ENCODE measurements at regions not wholly inside any gene's neighbourhood (a gene's known extent, or its start where the extent isn't known, plus 50 kb on each side); places are given as distances from the start of the nearest gene placed in this dataset.

DNA sequence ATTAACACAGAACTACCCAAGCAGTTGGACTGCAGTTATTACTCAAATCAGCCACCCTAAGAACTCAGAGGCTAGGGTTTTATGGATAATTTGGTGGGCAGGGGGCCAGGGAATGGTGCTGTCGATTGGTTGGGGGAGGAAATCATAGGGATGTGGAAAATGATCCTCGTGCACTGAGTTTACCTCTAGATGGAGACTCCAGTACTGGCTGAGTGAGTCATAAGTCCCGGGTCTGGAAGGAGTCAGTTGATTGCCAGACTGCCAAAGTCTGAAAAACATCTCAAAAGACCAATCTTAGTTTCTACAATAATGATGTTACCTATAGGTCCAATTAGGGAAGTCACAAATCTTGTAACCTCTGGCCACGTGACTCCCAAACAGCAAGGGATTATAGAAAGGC, 257.5 kb upstream of the PRMT6 start:
- H3K36me3 Mint-ChIP-seq (ENCODE audit: low read depth), result no peaks in the 10 kb centered on the region
- H3K9me3 Mint-ChIP-seq, result no peaks in the 10 kb centered on the region
- TF ChIP-seq, protein P1, sequence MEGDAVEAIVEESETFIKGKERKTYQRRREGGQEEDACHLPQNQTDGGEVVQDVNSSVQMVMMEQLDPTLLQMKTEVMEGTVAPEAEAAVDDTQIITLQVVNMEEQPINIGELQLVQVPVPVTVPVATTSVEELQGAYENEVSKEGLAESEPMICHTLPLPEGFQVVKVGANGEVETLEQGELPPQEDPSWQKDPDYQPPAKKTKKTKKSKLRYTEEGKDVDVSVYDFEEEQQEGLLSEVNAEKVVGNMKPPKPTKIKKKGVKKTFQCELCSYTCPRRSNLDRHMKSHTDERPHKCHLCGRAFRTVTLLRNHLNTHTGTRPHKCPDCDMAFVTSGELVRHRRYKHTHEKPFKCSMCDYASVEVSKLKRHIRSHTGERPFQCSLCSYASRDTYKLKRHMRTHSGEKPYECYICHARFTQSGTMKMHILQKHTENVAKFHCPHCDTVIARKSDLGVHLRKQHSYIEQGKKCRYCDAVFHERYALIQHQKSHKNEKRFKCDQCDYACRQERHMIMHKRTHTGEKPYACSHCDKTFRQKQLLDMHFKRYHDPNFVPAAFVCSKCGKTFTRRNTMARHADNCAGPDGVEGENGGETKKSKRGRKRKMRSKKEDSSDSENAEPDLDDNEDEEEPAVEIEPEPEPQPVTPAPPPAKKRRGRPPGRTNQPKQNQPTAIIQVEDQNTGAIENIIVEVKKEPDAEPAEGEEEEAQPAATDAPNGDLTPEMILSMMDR (IDR thresholded peaks at IDR 0.05; ENCODE audit: unreplicated experiment in 3 of 3), result no peak
- H3K4me3 Mint-ChIP-seq, result no peak overlapping the region
- no peaks in the 10 kb centered on the region for H3K27me3 Mint-ChIP-seq (ENCODE audit: low read depth)
- peaks cover 7% of the 10 kb centered on the region for H3K4me1 Mint-ChIP-seq
- H3K27ac Mint-ChIP-seq, result no peak overlapping the region

DNA sequence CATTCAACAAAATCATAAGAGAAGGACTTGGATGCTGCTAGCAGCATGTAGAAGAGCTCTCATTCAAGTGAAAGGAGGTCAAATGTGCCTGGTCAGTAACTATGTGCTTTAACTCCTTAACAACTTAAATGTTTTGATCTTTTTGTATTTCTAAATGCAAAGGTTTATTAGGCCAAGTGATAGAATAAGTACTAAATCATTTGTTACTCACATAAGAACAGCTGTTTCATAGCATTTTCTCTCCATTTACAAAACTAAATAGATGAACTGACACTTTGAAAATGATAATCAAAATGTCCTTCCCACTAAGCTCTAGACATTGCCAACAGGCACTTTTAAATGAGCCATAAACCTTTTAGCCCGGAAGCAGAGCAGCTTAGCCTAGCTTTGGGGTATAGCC, 254.3 kb upstream of the PRMT6 start:
- no peaks in the 10 kb centered on the region for H3K9me3 Mint-ChIP-seq
- H3K27ac Mint-ChIP-seq, result no peak overlapping the region
- TF ChIP-seq, protein P1 (IDR thresholded peaks at IDR 0.05; ENCODE audit: unreplicated experiment in 3 of 3), result no peak
- H3K4me1 Mint-ChIP-seq, result no peaks in the 10 kb centered on the region
- H3K36me3 Mint-ChIP-seq (ENCODE audit: low read depth), result no peaks in the 10 kb centered on the region
- H3K27me3 Mint-ChIP-seq (ENCODE audit: low read depth), result no peaks in the 10 kb centered on the region
- H3K4me3 Mint-ChIP-seq, result no peak overlapping the region

DNA sequence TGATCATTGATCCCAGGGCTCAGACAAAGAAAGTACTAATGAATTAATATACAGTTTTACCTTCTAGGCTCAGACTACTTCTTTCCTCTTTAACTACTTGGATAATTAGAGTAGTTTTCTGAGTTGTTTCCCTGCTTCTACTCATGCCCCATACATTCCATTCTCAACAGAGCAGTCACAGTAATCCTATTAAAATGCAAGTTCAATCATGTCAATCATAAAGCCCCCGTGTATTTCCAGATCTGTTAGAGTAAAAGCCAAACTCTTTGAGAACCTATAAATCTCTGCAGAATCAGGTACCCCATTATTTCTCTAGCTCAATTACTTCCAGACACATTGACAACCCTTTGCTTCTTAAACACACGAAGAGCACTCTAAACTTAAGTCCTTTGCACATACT, 242.1 kb upstream of the PRMT6 start:
- peaks cover 12% of the 10 kb centered on the region for H3K9me3 Mint-ChIP-seq
- TF ChIP-seq, protein P1 (IDR thresholded peaks at IDR 0.05; ENCODE audit: unreplicated experiment in 3 of 3), result no peak
- H3K4me3 Mint-ChIP-seq, result no peak overlapping the region
- peaks cover 12% of the 10 kb centered on the region for H3K4me1 Mint-ChIP-seq
- no peak overlapping the region for H3K27ac Mint-ChIP-seq
- no peaks in the 10 kb centered on the region for H3K27me3 Mint-ChIP-seq (ENCODE audit: low read depth)
- H3K36me3 Mint-ChIP-seq (ENCODE audit: low read depth), result no peaks in the 10 kb centered on the region

DNA sequence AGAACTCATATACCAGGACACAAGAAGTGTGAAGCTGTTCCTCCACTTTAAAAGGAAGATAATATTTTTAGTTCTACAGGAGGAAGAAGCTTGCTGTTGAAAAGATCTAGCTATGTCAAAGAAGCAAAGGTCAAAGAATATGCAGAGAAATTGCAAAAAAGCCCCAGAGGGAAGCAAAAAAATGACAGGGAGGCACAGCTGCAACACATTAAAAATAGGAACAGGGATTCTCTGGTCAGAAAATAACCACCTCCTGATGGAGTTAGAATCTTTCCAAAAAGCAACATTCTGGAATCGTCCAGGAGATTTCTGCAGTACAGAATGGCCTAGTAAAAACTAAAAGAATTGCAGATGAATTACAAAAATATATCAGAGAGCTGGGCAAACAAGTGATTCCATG, 238.9 kb upstream of the PRMT6 start:
- H3K4me3 Mint-ChIP-seq, result no peak overlapping the region

DNA sequence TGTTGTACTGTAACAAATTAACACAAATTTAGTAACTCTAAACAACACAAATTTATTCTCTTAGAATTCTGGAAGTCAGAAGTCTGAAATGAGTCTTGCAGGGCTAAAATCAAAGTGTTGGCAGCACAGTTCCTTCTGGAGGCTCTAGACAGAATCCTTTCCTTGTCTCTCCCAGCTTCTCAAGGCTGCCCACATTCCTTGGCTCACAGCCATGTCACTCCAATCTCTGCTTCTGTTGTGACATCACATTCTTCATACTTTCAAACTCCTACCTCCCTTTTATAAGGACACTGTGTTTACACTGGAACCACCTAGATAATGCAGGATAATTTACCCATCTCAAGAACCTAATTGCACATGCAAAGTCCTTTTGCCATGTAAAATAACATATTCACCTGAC, 225.0 kb upstream of the PRMT6 start:
- TF ChIP-seq, protein P1 (IDR thresholded peaks at IDR 0.05; ENCODE audit: unreplicated experiment in 3 of 3), result no peak
- no peaks in the 10 kb centered on the region for H3K4me1 Mint-ChIP-seq
- H3K4me3 Mint-ChIP-seq, result no peak overlapping the region
- H3K27ac Mint-ChIP-seq, result no peak overlapping the region
- H3K9me3 Mint-ChIP-seq, result peaks cover 15% of the 10 kb centered on the region
- no peaks in the 10 kb centered on the region for H3K27me3 Mint-ChIP-seq (ENCODE audit: low read depth)
- peaks cover 3% of the 10 kb centered on the region for H3K36me3 Mint-ChIP-seq (ENCODE audit: low read depth)

More for the DNA sequence above, 238.9 kb upstream of the PRMT6 start:
- Mint-ChIP-seq H3K36me3 (ENCODE audit: low read depth) (no peaks in the 10 kb centered on the region), H3K9me3 (peaks cover 4% of the 10 kb centered on the region), H3K27ac (peak overlapping the region; percentile 57 to 80 (median 75)), H3K27me3 (ENCODE audit: low read depth) (no peaks in the 10 kb centered on the region), H3K4me1 (peaks cover 12% of the 10 kb centered on the region)
- TF ChIP-seq, protein P1 (IDR thresholded peaks at IDR 0.05; ENCODE audit: unreplicated experiment in 3 of 3), result no peak

DNA sequence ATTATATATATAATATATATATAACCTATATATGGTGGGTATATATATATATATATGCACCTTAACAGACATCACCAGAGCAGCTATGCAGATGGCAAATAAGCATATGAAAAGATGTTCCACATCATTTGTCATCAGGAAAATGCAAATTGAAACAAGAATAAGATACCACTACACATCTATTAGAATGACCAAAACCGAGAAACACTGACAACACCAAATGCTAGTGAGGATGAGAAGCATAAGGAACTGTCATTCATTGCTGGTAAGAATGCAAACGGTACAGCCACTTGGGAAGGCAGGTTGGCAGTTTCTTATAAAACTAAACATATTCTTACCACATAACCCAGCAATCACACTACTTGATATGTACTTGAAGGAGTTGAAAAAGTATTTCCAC, 219.8 kb upstream of the PRMT6 start:
- H3K27ac Mint-ChIP-seq, result no peak overlapping the region
- H3K4me3 Mint-ChIP-seq, result no peak overlapping the region
- peaks cover 3% of the 10 kb centered on the region for H3K36me3 Mint-ChIP-seq (ENCODE audit: low read depth)
- TF ChIP-seq, protein P1 (IDR thresholded peaks at IDR 0.05; ENCODE audit: unreplicated experiment in 3 of 3), result no peak
- peaks cover under 1% of the 10 kb centered on the region for H3K9me3 Mint-ChIP-seq
- no peaks in the 10 kb centered on the region for H3K4me1 Mint-ChIP-seq
- H3K27me3 Mint-ChIP-seq (ENCODE audit: low read depth), result no peaks in the 10 kb centered on the region
